Peyer's patch (tissue), 4 donors: ENCODE measurements at regions not wholly inside any gene's neighbourhood (a gene's known extent, or its start where the extent isn't known, plus 50 kb on each side); places are given as distances from the start of the nearest gene placed in this dataset.

Experiments
- DNase-seq, 3 donors: peaks; one replicate each; pipeline ENCODE4 v3.0.0-alpha.2; 2017 to 2019
- H3K27ac ChIP-seq, 4 donors: fragments of 200-600 bp; sonication (generic); one replicate each; pipeline ENCODE4 v1.5.1; 2016 to 2019
- H3K27me3 ChIP-seq, 2 donors: fragments of 200-600 bp; sonication (generic); one replicate each; pipeline ENCODE4 v1.5.1; 2019
- H3K36me3 ChIP-seq, 3 donors: fragments of 200-600 bp; sonication (generic); one replicate each; pipeline ENCODE4 v1.5.1; 2016 to 2019
- H3K4me1 ChIP-seq, 4 donors: fragments of 200-600 bp; sonication (generic); one replicate each; pipeline ENCODE4 v1.5.1; 2016 to 2019
- H3K4me3 ChIP-seq, 4 donors: fragments of 200-600 bp; sonication (generic); 1 replicate in 3 of 4; 2 replicates in 1 of 4; pipeline ENCODE4 v1.5.1; 2016 to 2019; ENCODE audit warnings: mild to moderate bottlenecking in 1 of 4
- H3K9me3 ChIP-seq, 4 donors: fragments of 200-600 bp; sonication (generic); one replicate each; pipeline ENCODE4 v1.5.1; 2016 to 2019; ENCODE audit warnings: mild to moderate bottlenecking in 1 of 4
- CTCF ChIP-seq, 6 experiments: fragments of 450-650 bp in 4 of 6; fragments of 200-600 bp in 2 of 6; sonication (generic) in 1 of 6; IDR thresholded peaks; one replicate each; pipeline ENCODE4 v1.5.1; 2017 to 2019; ENCODE audit warnings: antibody characterized with exemption in 6 of 6, mild to moderate bottlenecking in 3 of 6, moderate library complexity in 1 of 6
- POLR2A ChIP-seq, 2 donors: fragments of 450-650 bp; IDR thresholded peaks; one replicate each; pipeline ENCODE4 v1.5.1; 2017; ENCODE audit warnings: antibody characterized with exemption in 2 of 2, mild to moderate bottlenecking in 2 of 2, moderate library complexity in 2 of 2

GRCh38 chr11:105226091-105226490, 86.5 kb upstream of the CARD18 start:
- TF ChIP-seq POLR2A (IDR thresholded peaks at IDR 0.05) (no peak), CTCF (IDR thresholded peaks at IDR 0.05) (no peak)
- Histone ChIP-seq H3K27ac (no peak overlapping the region), H3K36me3 (no peaks in the 10 kb centered on the region), H3K9me3 (no peaks in the 10 kb centered on the region), H3K4me1 (no peaks in the 10 kb centered on the region), H3K27me3 (no peaks in the 10 kb centered on the region), H3K4me3 (no peak overlapping the region)
- DNase-seq = no peak

- Histone ChIP-seq H3K9me3 (no peaks in the 10 kb centered on the region), H3K27ac (no peak overlapping the region), H3K27me3 (no peaks in the 10 kb centered on the region), H3K4me1 (no peaks in the 10 kb centered on the region), H3K36me3 (no peaks in the 10 kb centered on the region), H3K4me3 (no peak overlapping the region)
- no peak for TF ChIP-seq CTCF (IDR thresholded peaks at IDR 0.05)
- TF ChIP-seq POLR2A (IDR thresholded peaks at IDR 0.05) = no peak
- DNase-seq = no peak
Observed at GRCh38 chr11:105224482-105225253, 85.1 kb upstream of the CARD18 start.

GRCh38 chr11:105220121-105220520, 80.6 kb upstream of the CARD18 start:
- DNase-seq = no peak
- Histone ChIP-seq H3K4me3 (no peak overlapping the region), H3K9me3 (no peaks in the 10 kb centered on the region), H3K27ac (no peak overlapping the region), H3K36me3 (no peaks in the 10 kb centered on the region), H3K27me3 (no peaks in the 10 kb centered on the region), H3K4me1 (no peaks in the 10 kb centered on the region)
- no peak for TF ChIP-seq POLR2A (IDR thresholded peaks at IDR 0.05)
- no peak for TF ChIP-seq CTCF (IDR thresholded peaks at IDR 0.05)

- Histone ChIP-seq H3K9me3 (no peaks in the 10 kb centered on the region), H3K4me3 (no peak overlapping the region), H3K27me3 (no peaks in the 10 kb centered on the region), H3K36me3 (no peaks in the 10 kb centered on the region), H3K27ac (no peak overlapping the region), H3K4me1 (no peaks in the 10 kb centered on the region)
- TF ChIP-seq CTCF (IDR thresholded peaks at IDR 0.05) = no peak
- TF ChIP-seq POLR2A (IDR thresholded peaks at IDR 0.05) = no peak
- no peak for DNase-seq
Observed at GRCh38 chr11:105219670-105220069, 80.1 kb upstream of the CARD18 start.

DNA sequence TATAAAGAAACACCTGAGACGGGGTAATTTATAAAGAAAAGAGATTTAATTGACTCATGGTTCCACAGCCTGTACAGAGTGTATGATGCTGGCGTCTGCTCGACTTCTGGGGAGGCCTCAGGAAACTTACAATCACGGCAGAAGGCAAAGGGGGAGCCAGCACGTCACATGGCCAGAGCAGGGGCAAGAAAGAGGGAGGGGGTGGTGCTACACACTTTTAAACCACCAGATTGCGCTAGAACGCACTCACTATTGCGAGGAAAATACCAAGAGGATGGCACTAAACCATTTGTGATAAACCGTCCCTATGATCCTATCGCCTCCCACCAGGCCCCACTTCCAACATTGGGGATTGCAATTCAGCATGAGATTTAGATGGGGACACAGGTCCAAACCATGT, 79.7 kb upstream of the CARD18 start:
- Histone ChIP-seq H3K4me1 (no peaks in the 10 kb centered on the region), H3K36me3 (no peaks in the 10 kb centered on the region), H3K27me3 (no peaks in the 10 kb centered on the region), H3K27ac (no peak overlapping the region), H3K9me3 (no peaks in the 10 kb centered on the region), H3K4me3 (no peak overlapping the region)
- DNase-seq = no peak
- TF ChIP-seq CTCF (IDR thresholded peaks at IDR 0.05) (no peak), POLR2A (IDR thresholded peaks at IDR 0.05) (no peak)
